Esophagus squamous epithelium (tissue), 5 donors: ENCODE measurements at regions not wholly inside any gene's neighbourhood (a gene's known extent, or its start where the extent isn't known, plus 50 kb on each side); places are given as distances from the start of the nearest gene placed in this dataset.

Experiments
- DNase-seq: peaks from one replicate; lab custom pipeline; 2025; lab: John Stamatoyannopoulos, UW
- H3K27ac ChIP-seq, 4 donors: fragments of 200-600 bp; sonication (generic); one replicate each; pipeline ENCODE4 v1.5.1; 2016 to 2019; ENCODE audit warnings: mild to moderate bottlenecking in 1 of 4
- H3K27me3 ChIP-seq, 4 donors: fragments of 200-600 bp; sonication (generic); 1 replicate in 3 of 4; 2 replicates in 1 of 4; pipeline versions ENCODE4 v1.5.1 to v1.6.0; 2017 to 2021; ENCODE audit warnings: antibody characterized with exemption in 1 of 4
- H3K36me3 ChIP-seq, 3 donors: fragments of 200-600 bp; sonication (generic); one replicate each; pipeline ENCODE4 v1.5.1; 2016 to 2019
- H3K4me1 ChIP-seq, 3 donors: fragments of 200-600 bp; sonication (generic); one replicate each; pipeline ENCODE4 v1.5.1; 2017 to 2019
- H3K4me3 ChIP-seq, 4 donors: fragments of 200-600 bp; sonication (generic); 1 replicate in 3 of 4; 2 replicates in 1 of 4; pipeline ENCODE4 v1.5.1; 2016 to 2019; ENCODE audit warnings: mild to moderate bottlenecking in 2 of 4, moderate library complexity in 1 of 4
- H3K9me3 ChIP-seq, 3 donors: fragments of 200-600 bp; sonication (generic); one replicate each; pipeline ENCODE4 v1.5.1; 2016 to 2019
- CTCF ChIP-seq, 6 experiments: fragments of 450-650 bp in 4 of 6; fragments of 200-600 bp in 2 of 6; sonication (generic) in 2 of 6; IDR thresholded peaks; one replicate each; pipeline ENCODE4 v1.5.1; 2016 to 2019; ENCODE audit warnings: antibody characterized with exemption in 6 of 6, mild to moderate bottlenecking in 4 of 6, moderate library complexity in 4 of 6
- POLR2A ChIP-seq, 4 donors: fragments of 450-650 bp; IDR thresholded peaks; one replicate each; pipeline ENCODE4 v1.6.1; 2017; ENCODE audit warnings: antibody characterized with exemption in 4 of 4, mild to moderate bottlenecking in 4 of 4, moderate library complexity in 3 of 4
- WGBS, 2 donors: methylation state at CpG; one replicate each; pipeline ENCODE4 v1.1.5; 2018; 5-methylcytosine and 5-hydroxymethylcytosine counted together
- intact Hi-C: fragments of 100-400 bp; cut with DNase I; formaldehyde crosslinking; loops from one replicate; pipeline ENCODE4 v1.15.0; 2022
- donor health status: DM: yes; HTN: yes; CAD: no.

- no peak overlapping the region for H3K4me3 ChIP-seq
- H3K27me3 ChIP-seq: peaks cover 0 to 8% (median 0%) of the 10 kb centered on the region in 4 donors
- no peak overlapping the region for H3K27ac ChIP-seq
- 64 to 69% methylated on average over 5 of the region's 5 CpGs for whole genome bisulfite sequencing, 2 donors
- no peak for DNase-seq
- H3K4me1 ChIP-seq: no peaks in the 10 kb centered on the region
- no peaks in the 10 kb centered on the region for H3K36me3 ChIP-seq
- no peak for TF ChIP-seq POLR2A (IDR thresholded peaks at IDR 0.05)
- no peak for TF ChIP-seq CTCF (IDR thresholded peaks at IDR 0.05)
- intact Hi-C loops: no loop called here
- no peaks in the 10 kb centered on the region for H3K9me3 ChIP-seq
Measured at GRCh38 chr1:200250469-200250868, 159.4 kb downstream of the ZNF281 start.

DNA sequence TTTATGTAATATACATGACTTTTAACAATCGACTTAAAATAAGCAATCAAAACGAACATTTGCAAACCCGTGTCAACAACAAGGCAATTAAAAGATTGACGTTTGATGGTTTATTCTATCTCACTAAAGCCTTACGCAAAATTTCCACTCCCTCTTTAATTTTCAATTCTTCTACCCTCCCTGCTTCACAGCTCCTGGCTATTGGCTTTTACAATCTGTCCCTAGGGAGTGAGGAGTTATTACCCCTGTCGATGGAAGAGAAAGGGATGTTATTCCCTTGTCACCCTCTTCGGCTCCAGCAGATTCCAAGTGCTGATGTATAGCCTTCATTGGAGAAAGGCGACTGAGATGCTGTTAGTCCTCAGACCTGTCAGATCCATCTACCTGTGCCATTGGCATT, 161.3 kb downstream of the ZNF281 start:
- H3K4me1 ChIP-seq: no peaks in the 10 kb centered on the region
- no peak overlapping the region for H3K4me3 ChIP-seq
- WGBS, 2 donors: 73 to 80% methylated on average over 8 of the region's 8 CpGs
- H3K36me3 ChIP-seq: no peaks in the 10 kb centered on the region
- no peaks in the 10 kb centered on the region for H3K9me3 ChIP-seq
- H3K27me3 ChIP-seq: peaks cover 0 to 19% (median 0%) of the 10 kb centered on the region in 4 donors
- intact Hi-C loops: no loop called here
- TF ChIP-seq POLR2A (IDR thresholded peaks at IDR 0.05): no peak
- TF ChIP-seq CTCF (IDR thresholded peaks at IDR 0.05): no peak
- DNase-seq: no peak
- H3K27ac ChIP-seq: no peak overlapping the region

- Histone ChIP-seq H3K4me1 (peaks cover 0 to 10% (median 3%) of the 10 kb centered on the region in 3 donors), H3K36me3 (no peaks in the 10 kb centered on the region), H3K27ac (no peak overlapping the region), H3K4me3 (no peak overlapping the region), H3K9me3 (no peaks in the 10 kb centered on the region), H3K27me3 (peaks cover 0 to 29% (median 0%) of the 10 kb centered on the region in 4 donors)
- 62 to 63% methylated on average over 14 of the region's 14 CpGs for WGBS, 2 donors
- TF ChIP-seq POLR2A (IDR thresholded peaks at IDR 0.05): no peak
- TF ChIP-seq CTCF (IDR thresholded peaks at IDR 0.05): no peak
- DNase-seq: no peak
- intact Hi-C loops: no loop called here
Measured at GRCh38 chr1:200247518-200247917, 162.3 kb downstream of the ZNF281 start.

- Histone ChIP-seq H3K27ac (no peak overlapping the region), H3K4me3 (no peak overlapping the region), H3K4me1 (peaks cover 0 to 15% (median 3%) of the 10 kb centered on the region in 3 donors), H3K36me3 (no peaks in the 10 kb centered on the region), H3K9me3 (no peaks in the 10 kb centered on the region), H3K27me3 (peaks cover 0 to 37% (median 0%) of the 10 kb centered on the region in 4 donors)
- intact Hi-C loops: no loop called here
- whole genome bisulfite sequencing, 2 donors: 52 to 59% methylated on average over 7 of the region's 7 CpGs
- no peak for DNase-seq
- TF ChIP-seq CTCF (IDR thresholded peaks at IDR 0.05) (no peak), POLR2A (IDR thresholded peaks at IDR 0.05) (no peak)
Measured at GRCh38 chr1:200245473-200245872, 164.4 kb downstream of the ZNF281 start.

GRCh38 chr1:200243042-200243437, 166.8 kb downstream of the ZNF281 start:
- WGBS, 2 donors: 27 to 50% methylated on average over 11 of the region's 11 CpGs
- H3K36me3 ChIP-seq: no peaks in the 10 kb centered on the region
- DNase-seq: no peak
- intact Hi-C loops: no loop called here
- no peaks in the 10 kb centered on the region for H3K9me3 ChIP-seq
- peaks cover 0 to 44% (median 0%) of the 10 kb centered on the region in 4 donors for H3K27me3 ChIP-seq
- H3K4me3 ChIP-seq: peak overlapping the region in 1 of 4 donors; percentile 42
- TF ChIP-seq CTCF (IDR thresholded peaks at IDR 0.05): no peak
- TF ChIP-seq POLR2A (IDR thresholded peaks at IDR 0.05): no peak
- H3K27ac ChIP-seq: peak overlapping the region in 1 of 4 donors; percentile 11
- peaks cover 0 to 15% (median 3%) of the 10 kb centered on the region in 3 donors for H3K4me1 ChIP-seq
